CD14-positive monocyte (primary cell): ENCODE measurements at regions not wholly inside any gene's neighbourhood (a gene's known extent, or its start where the extent isn't known, plus 50 kb on each side); places are given as distances from the start of the nearest gene placed in this dataset.

Experiments used
- DNase-seq, 3 donors: peaks; one replicate each; pipeline ENCODE4 v3.0.0-alpha.2; 2011 to 2022
- H2AFZ ChIP-seq: 2 replicates; pipeline ENCODE4 v1.6.0; 2012; ENCODE audit warnings: mild to moderate bottlenecking, low read depth, low read length, inconsistent platforms; ENCODE audit not compliant: insufficient read depth, poor library complexity, severe bottlenecking
- H3K27ac ChIP-seq, 2 donors: 1 replicate in 1 of 2; 2 replicates in 1 of 2; pipeline ENCODE4 v1.5.1; 2012 to 2013; ENCODE audit warnings: low read length in 2 of 2, control low read depth in 1 of 2, inconsistent platforms in 1 of 2, low read depth in 1 of 2, mild to moderate bottlenecking in 1 of 2
- H3K27me3 ChIP-seq, 2 donors: one replicate each; pipeline versions ENCODE4 v1.6.0 to v1.6.1; 2011 to 2013; ENCODE audit warnings: low read length in 2 of 2; ENCODE audit not compliant: control insufficient read depth in 2 of 2, insufficient read depth in 2 of 2
- H3K36me3 ChIP-seq, 2 donors: replicated peaks in 1 of 2; 1 replicate in 1 of 2; 2 replicates in 1 of 2; pipeline versions ENCODE4 v1.5.1 to v1.6.1; 2012 to 2013; ENCODE audit warnings: low read length in 2 of 2, control low read depth in 1 of 2, inconsistent platforms in 1 of 2, mild to moderate bottlenecking in 1 of 2; ENCODE audit not compliant: insufficient read depth in 2 of 2, control insufficient read depth in 1 of 2
- H3K4me1 ChIP-seq, 2 donors: 1 replicate in 1 of 2; 2 replicates in 1 of 2; pipeline versions ENCODE4 v1.5.1 to v1.6.1; 2012 to 2013; ENCODE audit warnings: low read length in 2 of 2, control low read depth in 1 of 2, inconsistent platforms in 1 of 2, mild to moderate bottlenecking in 1 of 2, moderate library complexity in 1 of 2; ENCODE audit not compliant: insufficient read depth in 2 of 2, control insufficient read depth in 1 of 2
- H3K4me2 ChIP-seq: replicated peaks from 2 replicates; pipeline ENCODE3; 2012; ENCODE audit warnings: low read length, moderate library complexity, mild to moderate bottlenecking; ENCODE audit not compliant: poor library complexity, severe bottlenecking; ENCODE audit errors: extremely low read depth
- H3K4me3 ChIP-seq, 3 experiments: fragments of 200-600 bp in 1 of 3; sonication (generic) in 1 of 3; replicated peaks in 1 of 3; 1 replicate in 2 of 3; 2 replicates in 1 of 3; pipeline ENCODE4 v1.5.1; 2011 to 2013; ENCODE audit warnings: low read length in 3 of 3, mild to moderate bottlenecking in 3 of 3, control low read depth in 2 of 3, low read depth in 2 of 3, inconsistent platforms in 1 of 3, moderate library complexity in 1 of 3
- H3K79me2 ChIP-seq: 2 replicates; pipeline ENCODE4 v1.6.0; 2012; ENCODE audit warnings: mild to moderate bottlenecking, control low read depth, inconsistent platforms, low read length, moderate library complexity; ENCODE audit not compliant: insufficient read depth
- H3K9ac ChIP-seq: 2 replicates; pipeline ENCODE4 v1.6.0; 2017; ENCODE audit warnings: low read length, mild to moderate bottlenecking; ENCODE audit not compliant: insufficient read depth, poor library complexity, severe bottlenecking
- H3K9me3 ChIP-seq, 2 donors: replicated peaks in 1 of 2; 1 replicate in 1 of 2; 2 replicates in 1 of 2; pipeline versions ENCODE4 v1.5.1 to v1.6.1; 2012 to 2013; ENCODE audit warnings: low read length in 2 of 2, control low read depth in 1 of 2; ENCODE audit not compliant: control insufficient read depth in 1 of 2, insufficient read depth in 1 of 2
- H4K20me1 ChIP-seq: 2 replicates; pipeline ENCODE4 v1.6.0; 2012; ENCODE audit warnings: mild to moderate bottlenecking, low read length, control low read depth, moderate library complexity; ENCODE audit not compliant: insufficient read depth
- H3K27ac Mint-ChIP-seq, 7 donors: one replicate each; pipeline ENCODE4 v1.8.0; 2020; ENCODE audit warnings: mild to moderate bottlenecking in 7 of 7, mixed read lengths in 7 of 7, moderate library complexity in 6 of 7, inconsistent platforms in 2 of 7
- H3K27me3 Mint-ChIP-seq, 3 donors: one replicate each; pipeline ENCODE4 v1.8.0; 2021 to 2022; ENCODE audit warnings: low read depth in 3 of 3, mild to moderate bottlenecking in 3 of 3, mixed read lengths in 3 of 3, moderate library complexity in 3 of 3, inconsistent platforms in 1 of 3
- H3K36me3 Mint-ChIP-seq, 2 donors: one replicate each; pipeline ENCODE4 v1.8.0; 2020; ENCODE audit warnings: mixed read lengths in 2 of 2, inconsistent platforms in 1 of 2, mild to moderate bottlenecking in 1 of 2
- H3K4me1 Mint-ChIP-seq: one replicate; pipeline ENCODE4 v1.8.0; 2020; ENCODE audit warnings: mild to moderate bottlenecking, mixed read lengths
- H3K4me3 Mint-ChIP-seq, 2 donors: one replicate each; pipeline ENCODE4 v1.8.0; 2020; ENCODE audit warnings: mild to moderate bottlenecking in 2 of 2, mixed read lengths in 2 of 2, moderate library complexity in 1 of 2
- H3K9me3 Mint-ChIP-seq, 7 donors: one replicate each; pipeline ENCODE4 v1.8.0; 2020 to 2022; ENCODE audit warnings: mixed read lengths in 7 of 7, mild to moderate bottlenecking in 6 of 7, moderate library complexity in 6 of 7, inconsistent platforms in 2 of 7
- WGBS: methylation state at CpG from one replicate; pipeline ENCODE4 v1.1.5; 2013; ENCODE audit warnings: missing lambda C conversion rate; ENCODE audit not compliant: insufficient coverage; 5-methylcytosine and 5-hydroxymethylcytosine counted together
- intact Hi-C, 2 donors: fragments of 100-400 bp; cut with micrococcal nuclease; formaldehyde crosslinking; loops; one replicate each; pipeline versions ENCODE4 v1.15.0 to v1.15.1; 2023
- TF ChIP-seq, protein P1 (sequence below): fragments of 200-600 bp; IDR thresholded peaks from one replicate; pipeline ENCODE4 v1.8.0; 2022; ENCODE audit warnings: antibody characterized with exemption, mild to moderate bottlenecking

DNA sequence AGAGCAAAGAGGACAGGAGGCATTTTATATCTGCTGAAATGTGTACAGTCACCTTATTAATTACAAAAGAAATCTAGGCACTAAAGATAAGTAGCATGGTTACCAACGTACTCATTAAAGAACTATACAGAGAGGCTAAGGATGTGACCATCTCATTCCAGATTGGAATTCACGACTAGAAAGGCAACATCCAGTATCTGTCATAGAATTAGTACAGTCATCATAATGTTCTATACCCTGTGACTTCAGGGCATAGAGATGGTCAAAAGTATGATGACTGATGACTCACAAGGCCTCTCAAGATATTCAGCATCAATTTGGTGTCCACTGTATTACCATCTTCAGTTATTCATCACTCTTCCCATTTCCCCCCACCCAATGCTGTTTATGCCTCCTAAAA is 144.0 kb upstream of the PLEKHG7 start:
- no peaks in the 10 kb centered on the region for H3K4me1 Mint-ChIP-seq
- intact Hi-C loops = loop anchor here in 1 of 2 donors (10.0 kb wide), 1 partner anchor 214 kb away; no protein-coding TSS in a partner anchor
- Histone ChIP-seq H3K9ac (no peak overlapping the region), H3K4me2 (no peak overlapping the region), H3K9me3 (no peaks in the 10 kb centered on the region), H3K4me1 (no peaks in the 10 kb centered on the region), H2AFZ (no peak overlapping the region), H4K20me1 (no peaks in the 10 kb centered on the region), H3K36me3 (no peaks in the 10 kb centered on the region), H3K27ac (no peak overlapping the region), H3K4me3 (no peak overlapping the region), H3K27me3 (no peaks in the 10 kb centered on the region), H3K79me2 (no peaks in the 10 kb centered on the region)
- H3K27me3 Mint-ChIP-seq = peaks cover 0 to 5% (median 2%) of the 10 kb centered on the region in 3 donors
- peaks cover 0 to 2% (median 0%) of the 10 kb centered on the region in 7 donors for H3K9me3 Mint-ChIP-seq
- no peak overlapping the region for H3K4me3 Mint-ChIP-seq
- peak in 1 of 3 donors; percentile 50 for DNase-seq
- H3K27ac Mint-ChIP-seq = no peak overlapping the region
- 100% methylated on average over 1 of the region's 2 CpGs for WGBS
- TF ChIP-seq, protein P1, sequence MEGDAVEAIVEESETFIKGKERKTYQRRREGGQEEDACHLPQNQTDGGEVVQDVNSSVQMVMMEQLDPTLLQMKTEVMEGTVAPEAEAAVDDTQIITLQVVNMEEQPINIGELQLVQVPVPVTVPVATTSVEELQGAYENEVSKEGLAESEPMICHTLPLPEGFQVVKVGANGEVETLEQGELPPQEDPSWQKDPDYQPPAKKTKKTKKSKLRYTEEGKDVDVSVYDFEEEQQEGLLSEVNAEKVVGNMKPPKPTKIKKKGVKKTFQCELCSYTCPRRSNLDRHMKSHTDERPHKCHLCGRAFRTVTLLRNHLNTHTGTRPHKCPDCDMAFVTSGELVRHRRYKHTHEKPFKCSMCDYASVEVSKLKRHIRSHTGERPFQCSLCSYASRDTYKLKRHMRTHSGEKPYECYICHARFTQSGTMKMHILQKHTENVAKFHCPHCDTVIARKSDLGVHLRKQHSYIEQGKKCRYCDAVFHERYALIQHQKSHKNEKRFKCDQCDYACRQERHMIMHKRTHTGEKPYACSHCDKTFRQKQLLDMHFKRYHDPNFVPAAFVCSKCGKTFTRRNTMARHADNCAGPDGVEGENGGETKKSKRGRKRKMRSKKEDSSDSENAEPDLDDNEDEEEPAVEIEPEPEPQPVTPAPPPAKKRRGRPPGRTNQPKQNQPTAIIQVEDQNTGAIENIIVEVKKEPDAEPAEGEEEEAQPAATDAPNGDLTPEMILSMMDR = no peak
- no peaks in the 10 kb centered on the region for H3K36me3 Mint-ChIP-seq

GRCh38 chr12:92558215-92558773 is 144.5 kb upstream of the PLEKHG7 start:
- Histone ChIP-seq H3K27ac (no peak overlapping the region), H3K36me3 (no peaks in the 10 kb centered on the region), H3K9ac (no peak overlapping the region), H3K4me2 (no peak overlapping the region), H3K9me3 (no peaks in the 10 kb centered on the region), H4K20me1 (no peaks in the 10 kb centered on the region), H3K79me2 (no peaks in the 10 kb centered on the region), H3K27me3 (no peaks in the 10 kb centered on the region), H2AFZ (no peak overlapping the region), H3K4me3 (no peak overlapping the region), H3K4me1 (no peaks in the 10 kb centered on the region)
- Mint-ChIP-seq H3K4me1 (no peaks in the 10 kb centered on the region), H3K27ac (no peak overlapping the region), H3K27me3 (peaks cover 0 to 5% (median 2%) of the 10 kb centered on the region in 3 donors), H3K9me3 (peaks cover 0 to 2% (median 0%) of the 10 kb centered on the region in 7 donors), H3K36me3 (no peaks in the 10 kb centered on the region), H3K4me3 (no peak overlapping the region)
- intact Hi-C loops = loop anchor here in 1 of 2 donors (10.0 kb wide), 1 partner anchor 213 kb away; no protein-coding TSS in a partner anchor
- WGBS = no CpG with 5 or more reads among the region's 1 CpG
- DNase-seq = no peak
- TF ChIP-seq, protein P1 = no peak
